ENCODE measurements at regions not wholly inside any gene's neighbourhood (a gene's known extent, or its start where the extent isn't known, plus 50 kb on each side); places are given as distances from the start of the nearest gene placed in this dataset.

DNA sequence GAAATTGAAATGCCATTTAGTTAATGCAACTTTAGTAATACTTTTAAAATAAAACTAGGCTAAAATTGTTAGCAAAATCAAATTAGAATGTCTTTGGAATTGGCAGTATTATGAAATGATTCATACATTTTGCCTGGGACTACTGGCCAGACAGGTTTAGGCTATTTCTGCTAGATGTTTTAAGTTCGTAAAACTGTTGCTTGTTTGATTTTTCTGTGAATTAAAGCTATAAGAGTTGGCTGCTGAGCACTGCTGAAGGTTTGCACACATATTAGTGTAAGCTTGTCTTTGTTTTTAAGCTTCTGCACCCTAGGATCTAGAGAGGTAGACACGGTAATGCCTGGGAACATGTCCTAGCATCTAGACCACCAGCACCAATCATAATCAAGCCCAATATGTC, 1094.6 kb upstream of the ADGRL4 start:
- no peak for DNase-seq (ENCODE audit: low spot score)

DNA sequence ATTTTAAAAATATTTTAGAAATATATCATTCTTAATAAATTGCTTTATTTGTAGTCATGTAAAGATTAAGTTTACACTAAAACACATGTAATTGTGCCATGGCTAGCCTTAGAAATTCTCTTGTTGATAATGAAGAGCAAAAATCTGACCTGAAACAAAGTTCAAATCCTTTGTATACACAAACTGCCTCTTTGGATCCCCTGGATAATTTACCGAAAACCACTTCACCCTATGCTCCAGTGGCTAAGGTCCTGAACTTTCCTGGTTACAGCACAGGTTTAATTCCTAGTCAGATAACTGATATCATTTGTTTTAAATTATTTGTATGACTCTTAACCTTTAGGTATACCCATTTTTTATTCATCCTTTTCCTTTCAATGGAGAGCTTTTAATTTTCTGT, 1093.2 kb upstream of the ADGRL4 start:
- DNase-seq (ENCODE audit: low spot score) = no peak

DNA sequence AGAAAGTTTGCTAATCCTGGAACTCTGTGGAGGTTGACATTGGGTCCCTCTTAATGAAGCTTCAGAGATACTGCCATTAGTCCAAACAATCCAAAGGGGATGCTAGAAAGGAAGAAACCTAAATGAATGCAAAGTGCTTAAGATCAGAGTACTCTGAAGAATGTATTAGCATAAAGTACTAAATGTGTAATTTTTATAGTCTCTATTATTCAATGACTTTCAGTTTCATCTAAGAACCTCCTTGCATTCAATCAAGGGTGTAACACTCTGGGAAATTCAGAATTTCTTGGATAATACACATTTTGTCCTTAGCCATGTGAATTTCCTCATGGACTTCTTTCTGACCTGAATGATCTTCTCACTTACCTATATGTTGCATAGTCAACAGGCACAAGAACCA, 1078.5 kb upstream of the ADGRL4 start:
- no peak for DNase-seq (ENCODE audit: low spot score)

DNA sequence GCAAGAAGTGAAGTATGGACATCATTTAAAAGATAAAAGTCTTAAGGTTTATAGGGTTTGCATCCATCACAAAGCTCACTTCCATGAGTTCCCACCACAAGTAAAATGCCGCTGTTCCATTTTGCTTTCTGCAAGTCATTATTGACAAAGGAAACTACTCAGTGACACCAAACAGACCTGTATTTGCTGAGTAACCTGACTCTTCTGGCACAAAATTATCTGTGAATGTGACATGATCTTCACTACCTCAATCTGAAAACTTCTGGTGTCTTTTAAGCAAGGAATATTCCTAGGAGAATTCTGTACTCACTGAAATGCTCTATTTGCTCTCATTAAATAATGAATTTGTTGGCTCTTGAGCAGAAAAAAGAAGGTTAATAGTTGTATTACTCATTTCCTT, 1077.4 kb upstream of the ADGRL4 start:
- DNase-seq (ENCODE audit: low spot score) = no peak

DNA sequence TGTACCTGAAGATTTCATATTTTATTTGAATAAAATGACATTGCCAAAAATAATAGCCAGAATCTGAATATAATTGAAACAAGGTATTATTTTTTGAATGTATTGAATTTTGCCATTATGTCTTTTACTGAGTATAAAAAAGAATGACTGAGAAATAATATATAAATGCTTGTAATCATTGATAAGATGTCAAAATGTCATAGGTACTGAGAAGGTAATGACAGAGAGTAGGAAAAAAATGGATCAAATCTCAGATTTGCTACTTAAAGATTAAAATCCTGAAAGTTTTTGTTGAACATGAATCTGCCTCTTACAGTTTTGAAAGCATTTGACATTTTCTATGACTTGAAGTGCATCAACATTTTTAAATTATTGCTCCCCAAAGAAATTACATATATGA, 1069.9 kb upstream of the ADGRL4 start:
- DNase-seq (ENCODE audit: low spot score) = no peak

DNA sequence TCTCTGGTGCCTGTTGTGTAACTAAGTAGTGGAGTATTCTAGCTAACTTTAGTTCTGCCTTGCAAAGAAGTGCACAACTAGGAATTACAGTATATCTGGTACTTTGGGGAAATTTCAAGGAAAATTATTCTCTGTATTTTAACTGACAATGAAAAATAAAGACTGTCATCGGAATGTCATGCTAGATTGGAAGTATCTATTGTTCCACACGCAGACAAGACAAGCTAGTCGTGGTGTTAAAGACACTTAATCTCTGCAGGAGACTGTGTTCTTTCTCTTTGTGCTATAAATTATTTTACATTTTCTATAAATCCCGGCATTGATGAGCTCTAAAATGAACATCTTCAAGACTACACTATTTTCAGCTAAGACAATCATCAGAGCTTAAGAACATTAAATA, 1068.8 kb upstream of the ADGRL4 start:
- DNase-seq (ENCODE audit: low spot score) = no peak

DNA sequence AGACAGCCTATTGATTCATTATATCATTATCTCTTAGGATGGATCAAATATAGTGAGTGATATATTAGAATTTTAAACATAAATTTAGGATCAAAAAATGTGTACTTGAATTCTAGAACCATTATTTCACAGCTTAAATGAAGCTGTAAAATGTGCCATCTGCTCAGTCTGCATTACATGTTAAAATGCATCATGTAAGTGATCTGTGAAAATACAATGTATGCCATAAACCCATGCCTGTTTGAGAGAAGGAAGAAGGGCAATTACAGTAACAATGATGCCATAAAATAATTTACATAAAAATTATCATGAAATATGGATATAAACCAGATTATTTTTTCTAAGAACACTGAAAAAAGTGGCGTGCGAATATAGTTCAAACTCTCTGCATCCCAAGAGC, 1066.0 kb upstream of the ADGRL4 start:
- DNase-seq (ENCODE audit: low spot score) = no peak

DNA sequence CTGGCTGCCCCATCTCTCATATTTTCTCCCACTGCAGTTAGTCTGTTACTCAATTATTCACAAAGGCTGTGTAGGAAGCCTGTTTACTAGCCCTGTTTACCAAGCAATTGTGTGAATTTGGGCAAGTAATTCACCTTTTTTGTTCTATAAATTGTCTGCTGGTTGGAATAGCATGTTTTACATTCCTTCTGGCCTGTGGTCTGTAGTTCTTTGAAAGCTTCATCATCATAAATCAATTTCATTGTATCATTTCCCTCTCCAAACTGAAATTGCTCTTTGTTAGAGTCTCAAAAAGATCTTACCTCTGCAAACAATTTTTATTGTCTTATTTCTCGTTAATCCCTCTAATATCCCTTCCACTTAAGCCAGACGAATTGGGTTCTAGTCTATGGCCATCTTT, 1059.5 kb upstream of the ADGRL4 start:
- no peak for DNase-seq (ENCODE audit: low spot score)

DNA sequence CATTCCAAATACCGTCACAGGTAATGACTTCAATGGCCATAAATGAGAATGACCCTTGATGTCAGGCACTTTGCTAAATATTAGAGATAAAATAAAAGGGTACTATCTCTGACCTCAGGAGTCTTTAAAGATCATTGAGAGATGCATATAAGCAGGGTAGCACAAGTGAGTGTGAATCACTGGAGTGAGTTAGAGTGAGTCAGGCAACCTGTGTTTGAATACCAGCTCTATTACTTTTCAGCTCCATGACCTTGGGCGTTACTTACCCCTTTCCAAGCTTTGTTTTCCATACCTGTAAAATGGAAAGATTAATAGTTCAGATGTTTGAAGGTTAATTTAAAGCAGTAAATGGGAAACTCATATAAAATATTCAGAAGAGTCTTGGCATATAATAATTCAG, 1058.0 kb upstream of the ADGRL4 start:
- DNase-seq (ENCODE audit: low spot score) = no peak

DNA sequence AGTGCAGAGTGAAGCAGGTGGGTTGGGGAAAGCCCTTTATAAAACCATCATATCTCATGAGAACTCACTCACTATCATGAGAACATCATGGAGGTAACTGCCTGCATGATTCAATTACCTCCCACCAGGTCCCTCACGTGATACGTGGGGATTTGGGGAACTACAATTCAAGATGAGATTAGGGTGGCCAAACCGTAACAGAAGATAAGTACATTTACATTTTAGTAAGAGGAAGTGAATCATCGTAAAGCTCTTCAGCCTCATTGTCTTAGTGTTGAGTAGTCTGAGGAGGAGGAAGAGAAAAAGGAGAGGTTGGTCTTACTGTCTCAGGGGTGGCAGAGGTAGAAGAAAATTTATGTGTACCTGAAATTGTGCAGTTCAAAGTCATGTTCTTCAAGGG, 1053.4 kb upstream of the ADGRL4 start:
- DNase-seq (ENCODE audit: low spot score) = no peak

DNA sequence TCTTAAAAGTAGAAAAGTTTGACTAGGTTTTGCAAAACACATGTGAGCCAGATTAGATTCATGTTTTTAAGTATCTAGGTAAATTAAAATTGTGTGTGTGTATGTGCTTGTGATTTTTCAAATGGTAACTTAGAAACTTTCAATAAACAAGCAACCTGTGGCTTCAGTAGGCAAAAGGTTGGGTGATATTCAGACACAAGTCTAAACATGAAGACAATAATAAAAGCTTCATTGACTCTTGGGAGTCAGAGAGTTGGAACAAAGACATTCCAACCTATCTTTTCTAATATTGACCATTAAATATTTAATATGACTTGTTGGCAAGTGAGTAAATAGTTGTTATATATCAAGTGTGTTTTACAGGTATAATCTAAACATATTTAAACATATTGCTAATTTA, 1049.6 kb upstream of the ADGRL4 start:
- DNase-seq (ENCODE audit: low spot score) = no peak

DNA sequence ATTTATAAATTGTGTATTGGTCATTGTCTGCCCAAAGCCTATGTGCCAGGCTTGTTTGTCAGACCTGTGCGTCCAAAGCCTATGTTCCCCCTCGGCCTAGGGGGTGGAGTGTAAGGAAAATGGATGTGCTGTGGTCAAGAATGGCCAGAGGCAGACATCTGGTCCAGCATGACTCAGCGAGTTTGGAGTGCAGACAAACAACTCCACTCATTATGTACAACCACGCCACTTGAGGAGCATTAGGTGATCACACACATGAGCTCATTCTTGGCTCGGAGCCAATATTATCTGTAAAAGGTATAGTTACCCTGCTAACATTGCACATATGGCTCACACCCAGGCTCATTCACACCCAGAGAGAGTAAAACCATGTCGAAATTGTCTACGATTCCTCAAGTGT, 1047.6 kb upstream of the ADGRL4 start:
- DNase-seq (ENCODE audit: low spot score) = no peak

DNA sequence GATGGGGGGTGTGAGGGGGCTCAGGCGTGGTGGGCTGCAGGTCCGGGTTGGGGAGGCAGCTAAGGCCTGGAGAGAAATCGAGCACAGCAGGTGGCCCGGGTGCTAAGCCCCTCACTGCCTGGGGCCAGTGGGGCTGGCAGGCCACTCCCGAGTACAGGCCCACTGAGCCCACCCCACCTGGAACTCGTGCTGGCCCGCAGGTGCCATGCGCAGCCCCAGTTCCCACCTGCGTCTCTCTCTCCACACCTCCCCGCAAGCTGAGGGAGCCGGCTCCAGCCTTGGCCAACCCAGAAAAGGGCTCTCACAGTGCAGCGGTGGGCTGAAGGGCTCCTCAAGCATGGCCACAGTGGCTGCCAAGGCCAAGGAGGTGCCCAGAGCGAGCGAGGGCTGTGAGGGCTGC, 1047.1 kb upstream of the ADGRL4 start:
- DNase-seq (ENCODE audit: low spot score) = no peak

DNA sequence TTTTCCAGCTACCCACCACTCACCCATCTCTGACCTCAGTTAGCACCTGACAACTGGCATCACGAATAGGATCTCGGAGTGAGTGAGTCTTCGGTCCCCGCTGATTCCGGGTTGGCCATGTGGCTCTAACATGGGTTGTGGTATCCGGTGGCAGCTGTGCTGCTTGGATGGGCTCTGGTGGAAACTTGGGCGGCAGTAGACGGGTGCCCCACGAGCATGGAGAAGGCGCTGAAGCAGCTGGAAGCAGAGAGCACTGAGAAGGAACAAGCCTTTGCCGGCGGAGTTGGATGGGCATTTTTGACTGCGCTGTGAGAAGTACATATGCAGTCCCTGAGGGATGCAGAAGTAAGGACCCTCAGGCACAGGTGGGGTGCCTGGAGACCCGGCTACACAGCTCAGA, 1044.0 kb upstream of the ADGRL4 start:
- no peak for DNase-seq (ENCODE audit: low spot score)

DNA sequence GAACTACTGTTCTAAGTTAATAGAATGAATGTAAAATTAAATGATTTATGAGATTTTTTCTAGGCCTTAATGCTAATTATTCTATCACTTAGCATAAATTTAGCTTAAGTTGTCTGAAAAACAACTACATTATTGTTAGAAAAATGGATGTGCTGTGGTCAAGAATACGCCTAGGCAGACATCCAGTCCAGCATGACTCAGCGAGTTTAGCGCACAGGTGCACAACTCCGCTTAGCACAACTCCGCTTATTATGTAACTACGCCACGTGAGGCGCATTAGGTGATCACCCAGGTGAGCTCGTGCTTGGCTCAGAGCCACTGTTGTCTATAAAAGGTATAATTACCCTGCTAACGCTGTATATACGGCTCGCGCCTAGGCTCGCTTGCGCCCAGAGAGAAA, 1043.6 kb upstream of the ADGRL4 start:
- DNase-seq (ENCODE audit: low spot score) = no peak

DNA sequence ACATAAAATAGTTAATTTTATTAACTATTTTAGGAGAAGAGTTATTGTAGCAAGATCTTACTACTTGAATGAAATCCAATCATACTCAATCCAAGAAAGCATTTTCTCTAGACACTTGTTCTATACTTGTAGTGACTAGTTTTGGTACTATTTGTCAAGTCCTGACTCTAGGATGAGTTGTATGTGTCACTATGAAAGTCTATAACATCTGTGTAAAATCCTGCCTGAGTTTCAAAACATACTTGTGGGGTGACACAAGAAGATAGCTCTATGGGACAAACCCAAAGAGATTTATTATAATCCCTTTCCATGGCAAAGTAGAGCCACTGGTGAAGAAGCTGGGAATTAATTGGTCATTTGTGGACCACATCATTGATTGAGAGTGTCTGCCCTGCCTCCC, 1042.2 kb upstream of the ADGRL4 start:
- no peak for DNase-seq (ENCODE audit: low spot score)

DNA sequence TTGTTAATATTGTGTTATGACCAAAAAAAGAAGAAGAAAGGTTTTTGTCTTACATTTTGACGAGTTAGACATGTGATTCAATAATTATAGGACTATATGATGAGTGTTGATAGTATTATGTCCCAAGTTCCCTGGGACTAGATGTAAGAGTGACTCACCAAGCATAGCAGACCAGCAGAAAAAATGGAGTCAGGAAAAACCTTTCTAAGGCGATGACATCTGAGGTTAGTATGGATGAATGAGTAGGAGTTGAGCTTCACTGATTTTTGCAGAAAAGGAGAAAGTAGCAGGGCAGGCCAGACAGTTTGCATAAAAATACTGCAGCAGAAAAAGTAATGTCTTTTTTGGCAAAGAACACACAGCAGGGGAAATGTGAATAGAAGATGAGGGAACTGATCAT, 1041.3 kb upstream of the ADGRL4 start:
- DNase-seq (ENCODE audit: low spot score) = no peak

DNA sequence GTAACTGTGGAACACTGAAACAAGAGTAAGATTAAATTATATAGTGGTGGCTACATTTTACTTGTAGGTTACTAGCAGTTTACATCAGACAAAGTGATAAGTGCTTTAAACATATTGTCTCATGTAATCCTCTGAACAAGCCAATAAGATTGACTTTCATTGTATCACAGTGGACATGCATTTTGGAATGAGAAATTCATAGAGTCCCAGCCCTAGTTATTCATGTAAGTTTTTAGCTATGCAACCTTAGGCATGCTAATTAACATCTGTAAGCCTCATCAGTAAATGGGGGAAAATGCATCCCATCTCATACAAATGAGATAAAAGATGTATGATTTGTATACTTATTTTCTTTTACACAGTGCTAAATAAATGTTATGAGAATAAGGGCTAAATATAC, 1038.1 kb upstream of the ADGRL4 start:
- DNase-seq (ENCODE audit: low spot score) = no peak

DNA sequence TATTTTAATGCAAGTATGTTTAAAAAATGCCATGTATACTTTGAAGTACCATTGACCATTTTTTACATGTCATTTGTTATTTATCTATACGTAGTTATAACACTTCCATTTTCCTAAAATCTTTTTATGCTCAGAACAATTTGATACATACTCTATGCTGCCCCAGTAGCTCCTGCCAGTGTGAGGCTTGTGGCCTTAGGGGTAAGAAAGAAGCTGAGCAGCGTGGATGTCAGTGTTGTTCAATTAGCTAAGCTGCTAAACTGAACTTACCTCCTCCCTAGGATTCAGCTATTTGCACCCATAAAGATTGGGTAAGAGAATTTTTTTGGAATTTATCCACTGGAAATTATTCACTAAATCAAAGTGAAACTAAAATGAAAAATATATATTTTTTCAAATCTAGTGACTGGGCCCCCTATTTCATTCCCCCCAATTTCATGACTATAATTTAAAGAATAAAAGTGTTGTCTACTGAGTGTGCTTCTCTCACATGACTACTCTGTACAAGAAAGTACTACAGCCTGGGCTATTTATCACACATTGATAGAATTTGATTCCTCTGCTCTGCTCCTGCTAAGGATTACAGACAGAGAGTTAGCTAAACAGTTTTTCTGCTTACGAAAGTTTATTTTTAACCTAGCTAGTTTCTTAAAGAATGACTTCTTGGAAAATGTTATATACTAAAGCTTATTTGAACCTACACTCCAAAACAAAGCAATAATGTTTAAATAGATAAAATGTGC, 1030.3 kb upstream of the ADGRL4 start:
- DNase-seq (ENCODE audit: low spot score) = peak; percentile 19

DNA sequence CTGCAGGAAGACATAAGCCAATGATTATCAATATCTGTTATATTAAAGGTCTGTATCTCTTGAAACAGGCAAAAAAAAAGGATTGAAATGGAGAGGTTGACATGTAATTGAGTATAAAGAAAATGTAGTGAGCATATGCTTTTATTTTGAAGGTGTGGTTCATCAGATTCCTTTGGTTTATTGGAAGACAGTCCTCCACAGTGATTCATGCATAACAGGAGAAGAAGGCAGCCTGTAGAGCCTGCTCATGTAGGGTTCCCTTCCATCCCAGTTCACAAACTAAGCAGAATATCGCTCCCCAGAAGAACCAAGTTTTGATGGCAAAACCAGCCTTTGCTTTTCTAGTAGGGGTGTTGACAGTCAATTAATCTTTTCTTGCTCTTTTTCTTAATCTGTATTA, 1016.8 kb upstream of the ADGRL4 start:
- no peak for DNase-seq (ENCODE audit: low spot score)

DNA sequence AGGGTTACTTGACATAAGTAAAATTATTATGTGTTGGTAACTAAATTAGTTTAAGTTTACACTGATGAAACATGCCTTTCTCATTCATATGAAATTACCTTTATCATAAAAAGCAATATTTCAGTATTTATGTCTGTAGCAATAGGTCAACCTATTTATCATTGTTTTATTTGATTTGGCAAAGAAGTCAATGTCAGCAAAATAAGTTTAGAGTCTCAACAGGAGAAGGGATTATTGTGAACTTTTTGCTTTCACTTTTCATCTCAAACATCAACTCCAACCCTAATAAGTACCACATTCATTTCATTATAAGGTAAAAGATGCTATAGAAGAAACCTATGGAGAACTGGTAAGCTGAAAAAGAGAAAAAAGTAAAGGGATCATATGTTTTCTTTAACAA, 1015.4 kb upstream of the ADGRL4 start:
- DNase-seq (ENCODE audit: low spot score) = no peak

DNA sequence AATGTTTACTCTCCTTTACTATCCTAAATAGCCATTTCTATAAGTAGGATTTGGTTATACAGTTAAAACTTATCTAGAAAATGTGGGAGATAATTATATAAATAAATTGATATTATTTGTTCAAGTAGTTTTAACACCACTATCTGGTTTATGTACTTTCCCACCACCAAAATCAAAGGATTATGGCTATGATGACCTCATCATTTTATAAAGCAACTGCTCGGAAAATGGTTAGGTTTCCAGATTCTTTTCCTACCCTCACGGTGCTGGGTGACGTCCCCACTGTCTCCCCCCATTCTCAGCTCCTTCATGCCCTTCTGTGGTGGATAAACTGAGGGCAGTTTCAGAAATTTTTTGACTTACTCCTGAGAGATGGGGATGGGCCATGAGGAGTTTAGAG, 1011.8 kb upstream of the ADGRL4 start:
- no peak for DNase-seq (ENCODE audit: low spot score)

DNA sequence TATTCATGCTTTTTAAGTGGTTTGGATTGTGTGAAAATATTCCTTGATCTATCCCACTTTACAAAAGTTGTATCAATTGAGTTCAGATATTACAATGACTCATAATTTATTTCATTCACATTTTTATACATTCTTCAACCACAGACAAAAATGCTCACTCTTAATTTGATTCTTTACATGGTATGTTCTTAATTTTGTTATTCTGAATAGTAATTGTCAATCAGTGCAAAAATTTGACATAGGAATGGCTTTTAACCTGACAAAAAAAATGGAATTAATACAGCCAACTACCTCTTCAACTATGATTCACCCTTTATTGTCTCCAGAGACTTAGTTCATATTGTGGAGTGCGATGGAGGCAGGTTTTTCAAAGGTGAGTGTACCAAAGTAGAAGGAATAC, 1002.4 kb upstream of the ADGRL4 start:
- no peak for DNase-seq (ENCODE audit: low spot score)

DNA sequence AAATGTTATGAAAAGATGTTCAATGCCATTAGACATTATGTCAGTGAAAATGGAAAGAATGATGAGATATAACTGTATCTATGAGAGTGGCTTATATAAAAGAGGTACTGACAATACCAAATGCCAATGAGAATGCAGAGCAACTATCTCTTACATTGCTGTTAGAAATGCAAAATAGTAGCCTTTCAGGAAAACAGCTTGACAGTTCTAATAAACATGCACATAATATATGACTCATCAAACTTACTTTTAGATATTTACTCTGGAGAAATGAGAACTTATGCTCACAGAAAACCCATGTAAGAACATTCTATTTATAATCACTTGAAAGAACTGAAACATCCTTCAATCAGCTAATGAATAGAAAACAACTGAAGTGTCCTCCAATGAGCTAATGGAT, 996.7 kb upstream of the ADGRL4 start:
- DNase-seq (ENCODE audit: low spot score) = no peak
